NCI-H187 treated with DMSO at 0.1 percent for 48 hours (cell line): ENCODE measurements at regions not wholly inside any gene's neighbourhood (a gene's known extent, or its start where the extent isn't known, plus 50 kb on each side); places are given as distances from the start of the nearest gene placed in this dataset.

ENCODE experiments used
- DNase-seq: peaks from one replicate; lab custom pipeline; 2025; lab: John Stamatoyannopoulos, UW

GRCh38 chr11:131052367-131052766 lies 136.1 kb upstream of the SNX19 start:
- DNase-seq, result no peak

GRCh38 chr11:131056036-131056435 lies 139.8 kb upstream of the SNX19 start:
- DNase-seq, result no peak

GRCh38 chr11:131063638-131064037 lies 147.4 kb upstream of the SNX19 start:
- DNase-seq, result no peak

- no peak for DNase-seq
Measured at GRCh38 chr11:131064373-131064991, 148.2 kb upstream of the SNX19 start.

GRCh38 chr11:131065435-131066413 lies 149.4 kb upstream of the SNX19 start:
- no peak for DNase-seq

GRCh38 chr11:131066551-131066950 lies 150.3 kb upstream of the SNX19 start:
- no peak for DNase-seq

GRCh38 chr11:131070365-131070764 lies 154.1 kb upstream of the SNX19 start:
- no peak for DNase-seq

GRCh38 chr11:131073167-131073566 lies 156.9 kb upstream of the SNX19 start:
- no peak for DNase-seq

- no peak for DNase-seq
Measured at GRCh38 chr11:131074573-131074972, 158.3 kb upstream of the SNX19 start.

- DNase-seq, result no peak
Measured at GRCh38 chr11:131077340-131077739, 161.1 kb upstream of the SNX19 start.

- no peak for DNase-seq
Measured at GRCh38 chr11:131079036-131079435, 162.8 kb upstream of the SNX19 start.

- DNase-seq, result no peak
Measured at GRCh38 chr11:131089727-131090245, 173.5 kb upstream of the SNX19 start.

- no peak for DNase-seq
Measured at GRCh38 chr11:131092469-131092868, 176.2 kb upstream of the SNX19 start.

GRCh38 chr11:131094827-131095226 lies 178.5 kb upstream of the SNX19 start:
- no peak for DNase-seq

- DNase-seq, result no peak
Measured at GRCh38 chr11:131095511-131096185, 179.4 kb upstream of the SNX19 start.

- no peak for DNase-seq
Measured at GRCh38 chr11:131099013-131099412, 182.7 kb upstream of the SNX19 start.

- no peak for DNase-seq
Measured at GRCh38 chr11:131099746-131100145, 183.5 kb upstream of the SNX19 start.

GRCh38 chr11:131108760-131109159 lies 192.5 kb upstream of the SNX19 start:
- no peak for DNase-seq

- no peak for DNase-seq
Measured at GRCh38 chr11:131109257-131109656, 193.0 kb upstream of the SNX19 start.

GRCh38 chr11:131109790-131110189 lies 193.5 kb upstream of the SNX19 start:
- DNase-seq, result no peak

- DNase-seq, result no peak
Measured at GRCh38 chr11:131111775-131112174, 195.5 kb upstream of the SNX19 start.

- DNase-seq, result no peak
Measured at GRCh38 chr11:131118247-131118646, 202.0 kb upstream of the SNX19 start.
